ENCODE measurements at regions not wholly inside any gene's neighbourhood (a gene's known extent, or its start where the extent isn't known, plus 50 kb on each side); places are given as distances from the start of the nearest gene placed in this dataset.

DNA sequence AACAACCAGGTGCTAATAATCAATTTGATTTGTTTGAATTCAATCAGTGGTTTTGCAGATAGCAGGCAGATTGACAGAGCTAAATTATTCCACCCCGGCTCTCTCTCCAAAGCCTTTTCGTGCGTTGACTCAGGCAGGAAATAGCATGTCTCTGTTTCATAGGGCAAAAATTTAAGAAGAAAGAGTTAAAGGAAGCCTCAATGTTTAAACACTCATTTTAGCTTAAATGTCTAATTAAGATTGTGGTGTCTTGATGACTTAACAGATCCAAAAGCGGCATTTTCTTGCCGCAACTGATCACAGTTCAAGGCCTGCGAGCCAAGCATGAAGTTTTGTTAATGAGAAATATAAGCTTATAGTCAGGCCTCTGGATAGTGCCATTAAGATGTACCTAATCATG lies 1051.1 kb upstream of the AUTS2 start:
- Histone ChIP-seq H3K4me3 (ENCODE audit: control insufficient read depth in 1 of 7, extremely low read depth in 1 of 7, insufficient read depth in 4 of 7, low read depth in 2 of 7, low read length in 6 of 7) (no peak overlapping the region), H3K27me3 (replicated peaks in 2 of 5; ENCODE audit: control insufficient read depth in 4 of 5, insufficient read depth in 5 of 5, low read length in 4 of 5) (no peaks in the 10 kb centered on the region), H3K36me3 (ENCODE audit: control insufficient read depth in 4 of 4, insufficient read depth in 4 of 4, low read length in 3 of 4) (no peaks in the 10 kb centered on the region), H3K4me1 (ENCODE audit: control extremely low read depth in 1 of 4, control insufficient read depth in 4 of 4, insufficient read depth in 4 of 4, low read length in 3 of 4) (no peaks in the 10 kb centered on the region), H3K9me3 (ENCODE audit: control extremely low read depth in 1 of 5, control insufficient read depth in 4 of 5, insufficient read depth in 2 of 5, low read depth in 1 of 5, low read length in 4 of 5) (no peaks in the 10 kb centered on the region), H3K27ac (ENCODE audit: insufficient read depth in 1 of 2, low read depth in 1 of 2, low read length in 2 of 2, poor library complexity in 1 of 2, severe bottlenecking in 2 of 2) (no peak overlapping the region)
- ChIA-PET CTCF (no interaction called here), POLR2A (no interaction called here)
- no peak for DNase-seq
- WGBS (ENCODE audit: insufficient coverage), result 85% methylated on average over 3 of the region's 6 CpGs

DNA sequence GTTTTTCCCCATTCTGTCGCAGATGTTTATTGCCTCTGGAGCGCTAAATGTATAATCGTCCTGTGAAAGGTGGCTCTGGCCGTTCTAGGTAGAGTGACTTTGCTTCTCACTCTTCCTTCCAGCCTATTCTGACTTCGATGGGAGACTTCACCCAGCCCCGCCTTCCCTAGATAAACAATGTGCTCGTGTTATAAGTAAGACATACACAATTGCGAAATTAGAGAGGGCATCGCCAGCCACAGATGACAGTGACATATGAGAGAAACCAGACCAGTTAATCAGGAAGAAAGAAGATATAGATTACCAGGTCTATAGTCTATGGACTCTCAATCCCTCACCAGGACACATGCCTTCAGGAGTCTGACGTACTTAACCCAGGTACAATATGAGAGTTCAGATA lies 1050.5 kb upstream of the AUTS2 start:
- ChIA-PET POLR2A (no interaction called here), CTCF (no interaction called here)
- H3K36me3 ChIP-seq (ENCODE audit: control insufficient read depth in 4 of 4, insufficient read depth in 4 of 4, low read length in 3 of 4), result no peaks in the 10 kb centered on the region
- no peak overlapping the region for H3K27ac ChIP-seq (ENCODE audit: insufficient read depth in 1 of 2, low read depth in 1 of 2, low read length in 2 of 2, poor library complexity in 1 of 2, severe bottlenecking in 2 of 2)
- no peak overlapping the region for H3K4me3 ChIP-seq (ENCODE audit: control insufficient read depth in 1 of 7, extremely low read depth in 1 of 7, insufficient read depth in 4 of 7, low read depth in 2 of 7, low read length in 6 of 7)
- WGBS (ENCODE audit: insufficient coverage), result 91% methylated on average over 4 of the region's 10 CpGs
- no peak for DNase-seq
- H3K9me3 ChIP-seq (ENCODE audit: control extremely low read depth in 1 of 5, control insufficient read depth in 4 of 5, insufficient read depth in 2 of 5, low read depth in 1 of 5, low read length in 4 of 5), result no peaks in the 10 kb centered on the region
- H3K4me1 ChIP-seq (ENCODE audit: control extremely low read depth in 1 of 4, control insufficient read depth in 4 of 4, insufficient read depth in 4 of 4, low read length in 3 of 4), result no peaks in the 10 kb centered on the region
- H3K27me3 ChIP-seq (replicated peaks in 2 of 5; ENCODE audit: control insufficient read depth in 4 of 5, insufficient read depth in 5 of 5, low read length in 4 of 5), result no peaks in the 10 kb centered on the region

DNA sequence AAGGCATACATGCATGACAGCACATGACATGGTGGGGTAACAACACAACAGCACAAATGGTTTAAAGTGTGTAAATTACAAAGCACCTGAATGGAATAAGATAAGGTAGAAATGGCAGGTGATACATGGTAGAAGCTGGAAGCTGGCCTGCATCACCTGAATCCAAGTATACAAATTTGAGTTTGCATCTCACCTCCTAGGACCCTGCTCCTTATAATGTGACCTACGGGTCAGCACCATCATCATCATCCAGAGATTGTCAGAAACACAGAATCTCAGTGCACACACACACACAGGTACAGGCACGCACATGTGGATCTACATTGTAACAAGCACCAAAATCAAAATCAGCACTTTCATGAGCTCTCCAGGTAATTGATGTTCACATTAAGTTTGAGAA lies 1048.2 kb upstream of the AUTS2 start:
- Histone ChIP-seq H3K9me3 (ENCODE audit: control extremely low read depth in 1 of 5, control insufficient read depth in 4 of 5, insufficient read depth in 2 of 5, low read depth in 1 of 5, low read length in 4 of 5) (no peaks in the 10 kb centered on the region), H3K27ac (ENCODE audit: insufficient read depth in 1 of 2, low read depth in 1 of 2, low read length in 2 of 2, poor library complexity in 1 of 2, severe bottlenecking in 2 of 2) (no peak overlapping the region), H3K4me1 (ENCODE audit: control extremely low read depth in 1 of 4, control insufficient read depth in 4 of 4, insufficient read depth in 4 of 4, low read length in 3 of 4) (no peaks in the 10 kb centered on the region), H3K27me3 (replicated peaks in 2 of 5; ENCODE audit: control insufficient read depth in 4 of 5, insufficient read depth in 5 of 5, low read length in 4 of 5) (no peaks in the 10 kb centered on the region), H3K36me3 (ENCODE audit: control insufficient read depth in 4 of 4, insufficient read depth in 4 of 4, low read length in 3 of 4) (no peaks in the 10 kb centered on the region), H3K4me3 (ENCODE audit: control insufficient read depth in 1 of 7, extremely low read depth in 1 of 7, insufficient read depth in 4 of 7, low read depth in 2 of 7, low read length in 6 of 7) (no peak overlapping the region)
- ChIA-PET CTCF (no interaction called here), POLR2A (no interaction called here)
- DNase-seq, result no peak
- 88% methylated on average over 1 of the region's 2 CpGs for WGBS (ENCODE audit: insufficient coverage)

DNA sequence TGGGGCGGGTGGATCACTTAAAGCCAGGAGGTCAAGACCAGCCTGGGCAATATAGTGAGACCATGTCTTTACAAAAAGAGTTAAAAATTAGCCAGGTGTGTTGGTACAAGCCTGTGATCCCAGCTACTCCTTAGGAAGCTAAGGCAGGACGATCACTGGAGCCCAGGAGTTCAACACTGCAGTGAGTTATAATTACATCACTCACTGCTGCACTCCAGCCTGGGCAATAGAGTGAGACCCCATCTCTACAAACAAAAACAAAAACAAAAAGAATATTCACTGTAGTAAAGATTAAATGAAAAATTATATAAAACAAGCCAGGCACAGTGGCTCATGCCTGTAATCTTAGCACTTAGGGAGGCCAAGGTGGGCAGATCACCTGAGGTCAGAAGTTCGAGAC lies 1047.6 kb upstream of the AUTS2 start:
- Histone ChIP-seq H3K36me3 (ENCODE audit: control insufficient read depth in 4 of 4, insufficient read depth in 4 of 4, low read length in 3 of 4) (no peaks in the 10 kb centered on the region), H3K27ac (ENCODE audit: insufficient read depth in 1 of 2, low read depth in 1 of 2, low read length in 2 of 2, poor library complexity in 1 of 2, severe bottlenecking in 2 of 2) (no peak overlapping the region), H3K4me3 (ENCODE audit: control insufficient read depth in 1 of 7, extremely low read depth in 1 of 7, insufficient read depth in 4 of 7, low read depth in 2 of 7, low read length in 6 of 7) (no peak overlapping the region), H3K4me1 (ENCODE audit: control extremely low read depth in 1 of 4, control insufficient read depth in 4 of 4, insufficient read depth in 4 of 4, low read length in 3 of 4) (no peaks in the 10 kb centered on the region), H3K27me3 (replicated peaks in 2 of 5; ENCODE audit: control insufficient read depth in 4 of 5, insufficient read depth in 5 of 5, low read length in 4 of 5) (no peaks in the 10 kb centered on the region), H3K9me3 (ENCODE audit: control extremely low read depth in 1 of 5, control insufficient read depth in 4 of 5, insufficient read depth in 2 of 5, low read depth in 1 of 5, low read length in 4 of 5) (no peaks in the 10 kb centered on the region)
- POLR2A ChIA-PET, result no interaction called here
- WGBS (ENCODE audit: insufficient coverage), result 92% methylated on average over 2 of the region's 3 CpGs
- no peak for DNase-seq
- CTCF ChIA-PET, result no interaction called here

DNA sequence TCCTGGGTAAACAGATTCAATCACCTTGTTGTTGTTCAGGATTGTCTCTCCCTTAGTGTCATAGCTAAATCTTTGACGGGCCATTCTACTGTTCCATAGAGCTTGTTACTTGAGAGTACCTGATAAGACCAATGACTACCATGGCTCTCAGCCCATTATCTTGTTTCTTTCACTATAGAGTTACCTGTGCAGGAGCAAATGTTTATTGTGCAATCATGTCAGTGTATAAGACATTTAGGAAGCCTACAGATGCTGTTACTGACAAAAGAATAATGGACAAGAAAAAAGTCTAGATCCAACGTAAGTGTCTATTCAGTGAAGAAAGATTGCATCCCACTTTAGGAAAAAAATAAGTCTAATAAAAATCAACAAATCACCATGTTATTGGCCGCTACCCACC lies 1041.7 kb upstream of the AUTS2 start:
- Histone ChIP-seq H3K27me3 (replicated peaks in 2 of 5; ENCODE audit: control insufficient read depth in 4 of 5, insufficient read depth in 5 of 5, low read length in 4 of 5) (no peaks in the 10 kb centered on the region), H3K4me1 (ENCODE audit: control extremely low read depth in 1 of 4, control insufficient read depth in 4 of 4, insufficient read depth in 4 of 4, low read length in 3 of 4) (no peaks in the 10 kb centered on the region), H3K9me3 (ENCODE audit: control extremely low read depth in 1 of 5, control insufficient read depth in 4 of 5, insufficient read depth in 2 of 5, low read depth in 1 of 5, low read length in 4 of 5) (no peaks in the 10 kb centered on the region), H3K36me3 (ENCODE audit: control insufficient read depth in 4 of 4, insufficient read depth in 4 of 4, low read length in 3 of 4) (no peaks in the 10 kb centered on the region), H3K4me3 (ENCODE audit: control insufficient read depth in 1 of 7, extremely low read depth in 1 of 7, insufficient read depth in 4 of 7, low read depth in 2 of 7, low read length in 6 of 7) (no peak overlapping the region), H3K27ac (ENCODE audit: insufficient read depth in 1 of 2, low read depth in 1 of 2, low read length in 2 of 2, poor library complexity in 1 of 2, severe bottlenecking in 2 of 2) (no peak overlapping the region)
- ChIA-PET CTCF (no interaction called here), POLR2A (no interaction called here)
- 87% methylated on average over 3 of the region's 3 CpGs for WGBS (ENCODE audit: insufficient coverage)
- no peak for DNase-seq

DNA sequence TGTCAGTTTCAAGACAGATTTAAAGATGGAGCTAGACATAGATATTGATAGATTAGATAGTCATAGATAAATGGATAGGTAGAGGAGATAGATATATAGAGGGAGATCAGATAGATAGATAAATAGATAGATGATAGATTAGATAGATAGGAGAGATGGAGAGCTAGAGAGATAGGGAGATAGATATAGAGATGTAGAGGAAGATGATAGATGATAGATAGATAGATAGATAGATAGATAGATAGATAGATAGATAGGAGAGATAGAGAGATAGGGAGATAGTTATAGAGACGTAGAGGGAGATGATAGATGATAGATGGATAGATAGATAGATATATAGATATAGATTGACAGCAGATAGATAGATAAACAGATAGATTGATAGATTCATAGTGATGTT lies 1038.8 kb upstream of the AUTS2 start:
- Histone ChIP-seq H3K4me1 (ENCODE audit: control extremely low read depth in 1 of 4, control insufficient read depth in 4 of 4, insufficient read depth in 4 of 4, low read length in 3 of 4) (no peaks in the 10 kb centered on the region), H3K27me3 (replicated peaks in 2 of 5; ENCODE audit: control insufficient read depth in 4 of 5, insufficient read depth in 5 of 5, low read length in 4 of 5) (no peaks in the 10 kb centered on the region), H3K27ac (ENCODE audit: insufficient read depth in 1 of 2, low read depth in 1 of 2, low read length in 2 of 2, poor library complexity in 1 of 2, severe bottlenecking in 2 of 2) (no peak overlapping the region), H3K4me3 (ENCODE audit: control insufficient read depth in 1 of 7, extremely low read depth in 1 of 7, insufficient read depth in 4 of 7, low read depth in 2 of 7, low read length in 6 of 7) (no peak overlapping the region), H3K36me3 (ENCODE audit: control insufficient read depth in 4 of 4, insufficient read depth in 4 of 4, low read length in 3 of 4) (no peaks in the 10 kb centered on the region), H3K9me3 (ENCODE audit: control extremely low read depth in 1 of 5, control insufficient read depth in 4 of 5, insufficient read depth in 2 of 5, low read depth in 1 of 5, low read length in 4 of 5) (no peaks in the 10 kb centered on the region)
- DNase-seq, result no peak
- CTCF ChIA-PET, result interaction anchor here (0.6 kb wide), 1 partner anchor 154 kb away, joined by 4 read pairs; no protein-coding TSS in a partner anchor
- POLR2A ChIA-PET, result interaction anchor here (0.6 kb wide), 1 partner anchor 112 kb away, joined by 5 read pairs; no protein-coding TSS in a partner anchor
- WGBS (ENCODE audit: insufficient coverage), result 94% methylated on average over 1 of the region's 1 CpG

DNA sequence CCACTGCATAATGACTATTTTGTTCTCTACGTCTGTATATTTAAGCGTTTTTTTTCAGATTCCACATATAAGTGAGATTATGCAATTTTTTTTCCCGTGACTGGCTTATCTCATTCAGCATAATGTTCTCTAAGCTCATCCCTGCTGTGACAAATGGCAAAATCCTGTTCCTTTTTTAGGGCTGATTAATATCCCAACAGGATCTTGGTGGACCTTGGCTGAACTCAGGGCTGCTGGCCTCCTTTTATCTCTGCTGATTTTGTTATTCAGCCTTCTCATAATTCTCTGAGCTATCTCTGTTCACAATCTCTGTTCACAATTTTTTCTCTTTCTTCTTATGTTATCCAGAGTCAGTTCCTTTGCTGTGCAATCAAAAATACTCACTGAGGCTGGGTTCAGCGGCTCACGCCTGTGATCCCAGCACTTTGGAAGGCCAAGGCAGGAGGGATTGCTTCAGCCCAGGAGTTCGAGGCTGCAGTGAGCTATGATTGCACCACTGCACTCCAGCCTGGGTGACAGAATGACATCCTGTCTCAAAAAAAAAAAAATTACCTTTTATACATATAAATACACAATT lies 1035.9 kb upstream of the AUTS2 start:
- no peaks in the 10 kb centered on the region for H3K27me3 ChIP-seq (replicated peaks in 2 of 5; ENCODE audit: control insufficient read depth in 4 of 5, insufficient read depth in 5 of 5, low read length in 4 of 5)
- no peaks in the 10 kb centered on the region for H3K36me3 ChIP-seq (ENCODE audit: control insufficient read depth in 4 of 4, insufficient read depth in 4 of 4, low read length in 3 of 4)
- no peak for DNase-seq
- H3K27ac ChIP-seq (ENCODE audit: insufficient read depth in 1 of 2, low read depth in 1 of 2, low read length in 2 of 2, poor library complexity in 1 of 2, severe bottlenecking in 2 of 2), result no peak overlapping the region
- no peak overlapping the region for H3K4me3 ChIP-seq (ENCODE audit: control insufficient read depth in 1 of 7, extremely low read depth in 1 of 7, insufficient read depth in 4 of 7, low read depth in 2 of 7, low read length in 6 of 7)
- H3K4me1 ChIP-seq (ENCODE audit: control extremely low read depth in 1 of 4, control insufficient read depth in 4 of 4, insufficient read depth in 4 of 4, low read length in 3 of 4), result no peaks in the 10 kb centered on the region
- ChIA-PET CTCF (interaction anchor here (1.4 kb wide), 1 partner anchor 14 kb away, joined by 3 read pairs; no protein-coding TSS in a partner anchor), POLR2A (no interaction called here)
- 92% methylated on average over 6 of the region's 6 CpGs for WGBS (ENCODE audit: insufficient coverage)
- H3K9me3 ChIP-seq (ENCODE audit: control extremely low read depth in 1 of 5, control insufficient read depth in 4 of 5, insufficient read depth in 2 of 5, low read depth in 1 of 5, low read length in 4 of 5), result peaks cover 0 to 2% (median 0%) of the 10 kb centered on the region in 5 experiments
